HCT116 (cell line): ENCODE measurements at regions not wholly inside any gene's neighbourhood (a gene's known extent, or its start where the extent isn't known, plus 50 kb on each side); places are given as distances from the start of the nearest gene placed in this dataset.

ENCODE experiments used
- ATAC-seq: fragments of 200-7000 bp; cut with Tn5 transposase; 2 replicates; pipeline ENCODE4 v1.9.1; 2020; ENCODE audit warnings: mild to moderate bottlenecking, moderate library complexity
- BruUV-seq: library from RNA; stranded (reverse); fragments of 400-500 nt; replicated peaks from 2 replicates; lab custom pipeline; 2021; lab: Mats Ljungman, UMichigan
- CTCF ChIA-PET: fragments of 300-600 bp; sonication (Branson Sonifier 250); formaldehyde crosslinking; loops from one replicate; lab custom pipeline; 2021; ENCODE audit warnings: antibody characterized with exemption; lab: Charles Lee
- POLR2A ChIA-PET: fragments of 300-600, 350-600 bp; sonication (Branson Sonifier 250); formaldehyde crosslinking; loops from one replicate; lab custom pipeline; 2021; ENCODE audit warnings: antibody characterized with exemption; lab: Charles Lee
- RAD21 ChIA-PET, 2 experiments: fragments of 300-600 bp; sonication (Branson Sonifier 250); formaldehyde crosslinking; loops; one replicate each; lab custom pipeline; 2023; ENCODE audit warnings: low total read pairs in 2 of 2; ENCODE audit not compliant: uncharacterized antibody in 2 of 2, unreplicated experiment in 2 of 2, low non-redundant PET in 1 of 2; lab: Charles Lee
- DNase-seq: peaks from one replicate; pipeline ENCODE4 v3.0.0-alpha.2; 2010; ENCODE audit warnings: low read depth, low spot score
- H2AFZ ChIP-seq: fragments of 200-600 bp; shearing (Covaris generic), sonication (generic); 2 replicates; pipeline ENCODE4 v1.6.1; 2017; ENCODE audit warnings: low read depth, mixed run types, mixed read lengths, antibody characterized with exemption, low read length; ENCODE audit not compliant: poor library complexity, severe bottlenecking
- H3K27ac ChIP-seq: 2 replicates; pipeline ENCODE4 v1.5.1; 2012; ENCODE audit warnings: low read depth, low read length
- H3K27me3 ChIP-seq: fragments of 200-600 bp; sonication (generic); 2 replicates; pipeline ENCODE4 v1.6.1; 2016; ENCODE audit warnings: mixed run types, low read length, mixed read lengths; ENCODE audit not compliant: insufficient read depth
- H3K36me3 ChIP-seq, 2 experiments: fragments of 200-500 bp in 1 of 2; fragments of 200-600 bp in 1 of 2; sonication (Bioruptor generic) in 1 of 2; sonication (generic) in 1 of 2; 2 replicates each; pipeline versions ENCODE4 v1.5.1 to v1.6.1; 2014 to 2016; ENCODE audit warnings: low read length in 2 of 2, inconsistent platforms in 1 of 2, mixed read lengths in 1 of 2, mixed run types in 1 of 2; ENCODE audit not compliant: insufficient read depth in 2 of 2, control insufficient read depth in 1 of 2
- H3K4me1 ChIP-seq, 2 experiments: fragments of 200-600 bp in 1 of 2; sonication (generic) in 1 of 2; 2 replicates each; pipeline versions ENCODE4 v1.5.1 to v1.6.1; 2012 to 2017; ENCODE audit warnings: low read length in 2 of 2, inconsistent platforms in 1 of 2, mild to moderate bottlenecking in 1 of 2, mixed read lengths in 1 of 2, mixed run types in 1 of 2, moderate library complexity in 1 of 2; ENCODE audit not compliant: insufficient read depth in 2 of 2, control insufficient read depth in 1 of 2
- H3K4me2 ChIP-seq: fragments of 200-600 bp; sonication (generic); 2 replicates; pipeline ENCODE4 v1.6.1; 2017; ENCODE audit warnings: mixed run types, low read length, mixed read lengths
- H3K4me3 ChIP-seq, 2 experiments: fragments of 200-600 bp in 1 of 2; sonication (generic) in 1 of 2; replicated peaks in 1 of 2; 2 replicates each; pipeline ENCODE4 v1.5.1; 2011 to 2016; ENCODE audit warnings: low read length in 2 of 2, control low read depth in 1 of 2, low read depth in 1 of 2, mild to moderate bottlenecking in 1 of 2, mixed read lengths in 1 of 2, mixed run types in 1 of 2
- H3K79me2 ChIP-seq: fragments of 200-600 bp; sonication (generic); 2 replicates; pipeline ENCODE4 v1.6.1; 2017; ENCODE audit warnings: mild to moderate bottlenecking, mixed run types, low read length, moderate library complexity, mixed read lengths; ENCODE audit not compliant: insufficient read depth
- H3K9ac ChIP-seq: fragments of 200-600 bp; sonication (generic); 2 replicates; pipeline ENCODE4 v1.6.1; 2016; ENCODE audit warnings: low read length, mixed read lengths
- H3K9me2 ChIP-seq: fragments of 200-600 bp; sonication (generic), shearing (Covaris generic); 2 replicates; pipeline ENCODE4 v1.6.1; 2017; ENCODE audit warnings: mixed run types, mild to moderate bottlenecking, moderate library complexity; ENCODE audit not compliant: insufficient read depth
- H3K9me3 ChIP-seq, 2 experiments: fragments of 200-500 bp in 1 of 2; fragments of 200-600 bp in 1 of 2; sonication (Bioruptor generic) in 1 of 2; sonication (generic) in 1 of 2; 2 replicates each; pipeline ENCODE4 v1.6.1; 2014 to 2017; ENCODE audit warnings: low read length in 2 of 2, mixed read lengths in 2 of 2, inconsistent platforms in 1 of 2, low read depth in 1 of 2, mild to moderate bottlenecking in 1 of 2, mixed run types in 1 of 2, moderate library complexity in 1 of 2; ENCODE audit not compliant: control insufficient read depth in 1 of 2, insufficient read depth in 1 of 2
- H4K20me1 ChIP-seq: fragments of 200-600 bp; sonication (generic), shearing (Covaris generic); 2 replicates; pipeline ENCODE4 v1.6.1; 2017; ENCODE audit warnings: mixed run types, mild to moderate bottlenecking, moderate library complexity; ENCODE audit not compliant: insufficient read depth
- CBX3 ChIP-seq: IDR thresholded peaks from 2 replicates; pipeline ENCODE4 v1.6.1; 2012; ENCODE audit warnings: low read depth
- ELF1 ChIP-seq: IDR thresholded peaks from 2 replicates; pipeline ENCODE4 v1.6.1; 2012; ENCODE audit warnings: low read depth, borderline replicate concordance
- EZH2 ChIP-seq: fragments of 200-600 bp; sonication (generic); IDR thresholded peaks from 2 replicates; pipeline ENCODE4 v1.6.1; 2017; ENCODE audit warnings: antibody characterized with exemption, mixed run types
- FOSL1 ChIP-seq: IDR thresholded peaks from 2 replicates; pipeline ENCODE4 v1.6.1; 2012; ENCODE audit warnings: low read depth
- JUND ChIP-seq: IDR thresholded peaks from 2 replicates; pipeline ENCODE4 v1.6.1; 2012
- POLR2A ChIP-seq: IDR thresholded peaks from 2 replicates; pipeline ENCODE4 v1.7.0; 2011; ENCODE audit warnings: borderline replicate concordance; ENCODE audit not compliant: insufficient read depth, insufficient read length; ENCODE audit errors: extremely low read depth
- POLR2AphosphoS5 ChIP-seq: IDR thresholded peaks from 2 replicates; pipeline ENCODE4 v1.6.1; 2011; ENCODE audit warnings: mild to moderate bottlenecking, low read depth, low read length, moderate library complexity
- SIN3A ChIP-seq: IDR thresholded peaks from 2 replicates; pipeline ENCODE4 v1.6.1; 2012; ENCODE audit warnings: low read depth
- YY1 ChIP-seq: IDR thresholded peaks from 2 replicates; pipeline ENCODE4 v1.6.1; 2011; ENCODE audit warnings: low read length, low read depth, moderate library complexity, mild to moderate bottlenecking; ENCODE audit not compliant: insufficient replicate concordance; ENCODE audit errors: extremely low read depth
- ZFX ChIP-seq: fragments of 450-650 bp; IDR thresholded peaks from 2 replicates; pipeline ENCODE4 v1.6.1; 2017
- ZNF274 ChIP-seq: fragments of 200-500 bp; sonication (Bioruptor generic); IDR thresholded peaks from 2 replicates; pipeline ENCODE4 v1.6.1; 2014; ENCODE audit warnings: mild to moderate bottlenecking, low read depth, low read length, inconsistent platforms
- intact Hi-C: fragments of 100-400 bp; cut with micrococcal nuclease; formaldehyde crosslinking; loops from 2 replicates; pipeline ENCODE4 v1.10.0; 2022
- TF ChIP-seq, protein P1 (sequence below): IDR thresholded peaks from 2 replicates; pipeline ENCODE4 v1.6.1; 2011; ENCODE audit warnings: mild to moderate bottlenecking, low read length, moderate library complexity; ENCODE audit not compliant: insufficient replicate concordance; ENCODE audit errors: extremely low read depth
- TF ChIP-seq, protein P2 (sequence below), 3 experiments: fragments of 200-600 bp in 1 of 3; sonication (generic) in 1 of 3; IDR thresholded peaks in 2 of 3; conservative IDR thresholded peaks in 1 of 3; 2 replicates each; pipeline ENCODE4 v1.5.1; 2012 to 2017; ENCODE audit warnings: low read depth in 2 of 3, low read length in 2 of 3, antibody characterized with exemption in 1 of 3, borderline replicate concordance in 1 of 3, control low read depth in 1 of 3, mild to moderate bottlenecking in 1 of 3, mixed read lengths in 1 of 3, mixed run types in 1 of 3, moderate library complexity in 1 of 3; ENCODE audit not compliant: insufficient read depth in 1 of 3

DNA sequence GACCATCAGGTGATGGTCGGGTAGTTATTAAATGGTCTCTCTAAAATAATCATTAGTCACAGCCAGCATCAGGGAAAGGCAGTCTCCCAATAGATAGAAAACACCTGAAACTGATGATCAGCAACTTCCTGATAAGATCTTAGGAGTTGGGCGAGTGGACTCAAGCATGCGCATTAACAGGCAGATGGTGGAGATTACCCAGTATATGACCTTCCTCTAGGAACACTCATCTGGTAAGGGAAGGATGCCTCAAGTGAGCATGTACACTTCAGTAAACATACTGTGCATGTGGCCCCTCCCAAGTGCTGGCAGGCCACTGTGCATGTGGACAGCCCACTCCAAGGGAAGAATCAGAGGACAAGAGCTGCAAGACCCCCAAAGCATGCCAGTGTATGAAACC is 105.9 kb downstream of the ABCC12 start (continued):
- TF ChIP-seq, protein P1, sequence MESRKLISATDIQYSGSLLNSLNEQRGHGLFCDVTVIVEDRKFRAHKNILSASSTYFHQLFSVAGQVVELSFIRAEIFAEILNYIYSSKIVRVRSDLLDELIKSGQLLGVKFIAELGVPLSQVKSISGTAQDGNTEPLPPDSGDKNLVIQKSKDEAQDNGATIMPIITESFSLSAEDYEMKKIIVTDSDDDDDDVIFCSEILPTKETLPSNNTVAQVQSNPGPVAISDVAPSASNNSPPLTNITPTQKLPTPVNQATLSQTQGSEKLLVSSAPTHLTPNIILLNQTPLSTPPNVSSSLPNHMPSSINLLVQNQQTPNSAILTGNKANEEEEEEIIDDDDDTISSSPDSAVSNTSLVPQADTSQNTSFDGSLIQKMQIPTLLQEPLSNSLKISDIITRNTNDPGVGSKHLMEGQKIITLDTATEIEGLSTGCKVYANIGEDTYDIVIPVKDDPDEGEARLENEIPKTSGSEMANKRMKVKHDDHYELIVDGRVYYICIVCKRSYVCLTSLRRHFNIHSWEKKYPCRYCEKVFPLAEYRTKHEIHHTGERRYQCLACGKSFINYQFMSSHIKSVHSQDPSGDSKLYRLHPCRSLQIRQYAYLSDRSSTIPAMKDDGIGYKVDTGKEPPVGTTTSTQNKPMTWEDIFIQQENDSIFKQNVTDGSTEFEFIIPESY, result no peak
- TF ChIP-seq JUND, result no peak
- no peak for TF ChIP-seq SIN3A
- no peak for TF ChIP-seq FOSL1

DNA sequence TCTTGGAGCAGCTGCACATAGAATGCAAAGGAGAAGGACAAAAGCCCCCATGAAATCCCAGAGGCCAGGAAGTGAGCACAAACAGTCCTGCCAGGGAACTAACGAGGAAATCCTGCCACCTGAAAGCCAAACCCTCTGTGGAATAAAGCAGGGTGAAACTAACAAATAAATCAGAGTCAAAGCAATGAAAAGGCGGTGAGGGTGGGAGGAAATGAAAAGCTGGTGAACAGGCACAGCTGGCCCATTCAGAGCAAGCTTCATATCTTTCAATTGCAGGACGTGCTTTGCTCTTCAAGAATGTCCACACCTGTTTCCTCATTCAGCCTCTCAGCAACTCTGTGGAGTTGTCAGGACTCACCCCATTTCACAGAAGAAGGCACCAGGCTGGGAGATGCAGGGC is 108.1 kb downstream of the ABCC12 start:
- intact Hi-C loops, result no loop called here

More for the DNA sequence above, 108.1 kb downstream of the ABCC12 start:
- ChIA-PET CTCF (no interaction called here), RAD21 (no interaction called here), POLR2A (no interaction called here)
- Histone ChIP-seq H3K9me3 (no peaks in the 10 kb centered on the region), H3K4me2 (no peak overlapping the region), H3K27ac (no peak overlapping the region), H3K27me3 (peaks cover 55% of the 10 kb centered on the region), H3K9me2 (no peaks in the 10 kb centered on the region), H3K4me3 (no peak overlapping the region), H2AFZ (no peak overlapping the region), H4K20me1 (no peaks in the 10 kb centered on the region), H3K9ac (no peak overlapping the region), H3K79me2 (no peaks in the 10 kb centered on the region), H3K4me1 (no peaks in the 10 kb centered on the region), H3K36me3 (no peaks in the 10 kb centered on the region)
- TF ChIP-seq YY1 (no peak), EZH2 (no peak), POLR2AphosphoS5 (no peak), POLR2A (no peak), CBX3 (no peak), ZNF274 (no peak), ZFX (no peak), FOSL1 (no peak), ELF1 (no peak)
- TF ChIP-seq, protein P2, sequence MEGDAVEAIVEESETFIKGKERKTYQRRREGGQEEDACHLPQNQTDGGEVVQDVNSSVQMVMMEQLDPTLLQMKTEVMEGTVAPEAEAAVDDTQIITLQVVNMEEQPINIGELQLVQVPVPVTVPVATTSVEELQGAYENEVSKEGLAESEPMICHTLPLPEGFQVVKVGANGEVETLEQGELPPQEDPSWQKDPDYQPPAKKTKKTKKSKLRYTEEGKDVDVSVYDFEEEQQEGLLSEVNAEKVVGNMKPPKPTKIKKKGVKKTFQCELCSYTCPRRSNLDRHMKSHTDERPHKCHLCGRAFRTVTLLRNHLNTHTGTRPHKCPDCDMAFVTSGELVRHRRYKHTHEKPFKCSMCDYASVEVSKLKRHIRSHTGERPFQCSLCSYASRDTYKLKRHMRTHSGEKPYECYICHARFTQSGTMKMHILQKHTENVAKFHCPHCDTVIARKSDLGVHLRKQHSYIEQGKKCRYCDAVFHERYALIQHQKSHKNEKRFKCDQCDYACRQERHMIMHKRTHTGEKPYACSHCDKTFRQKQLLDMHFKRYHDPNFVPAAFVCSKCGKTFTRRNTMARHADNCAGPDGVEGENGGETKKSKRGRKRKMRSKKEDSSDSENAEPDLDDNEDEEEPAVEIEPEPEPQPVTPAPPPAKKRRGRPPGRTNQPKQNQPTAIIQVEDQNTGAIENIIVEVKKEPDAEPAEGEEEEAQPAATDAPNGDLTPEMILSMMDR (IDR thresholded peaks at IDR 0.05 in 2 of 3, conservative IDR thresholded peaks at IDR 0.05 in 1 of 3; ENCODE audit: borderline replicate concordance in 1 of 3, insufficient read depth in 1 of 3, low read depth in 2 of 3, low read length in 2 of 3), result no peak
- DNase-seq, result no peak
- BruUV-seq, result no TSS peak
- no peak for ATAC-seq
